ENCODE measurements at regions not wholly inside any gene's neighbourhood (a gene's known extent, or its start where the extent isn't known, plus 50 kb on each side); places are given as distances from the start of the nearest gene placed in this dataset.
A peak's percentile ranks its signal among the peaks of the same experiment; 100 is the strongest.
"Not testable (repeated sequence)": the region's sequence is repeated elsewhere in the genome, so short reads cannot be mapped to it uniquely, and the experiment has no call there.

DNA sequence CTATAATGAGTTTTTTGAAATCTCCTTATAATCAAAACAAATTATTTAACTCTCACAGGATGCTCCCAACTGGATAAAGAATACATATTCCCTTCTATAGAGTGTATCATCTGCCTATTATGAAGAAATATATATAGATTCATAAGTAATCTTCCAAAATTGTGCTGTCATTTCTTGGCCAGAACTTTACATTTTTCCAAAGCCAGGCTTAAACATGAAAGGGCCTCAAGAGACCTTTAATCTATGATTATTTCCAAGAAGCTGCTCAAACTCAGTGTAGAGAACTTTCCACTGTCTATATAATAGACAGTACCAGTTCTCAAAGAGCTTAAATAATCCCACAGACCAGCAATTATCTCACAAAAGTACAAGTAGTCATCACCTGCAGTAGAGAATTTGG lies 211.0 kb downstream of the AKAIN1 start:
- TF ChIP-seq EP300 (IDR thresholded peaks at IDR 0.05), result no peak
- TF ChIP-seq POLR2AphosphoS5 (IDR thresholded peaks at IDR 0.05), result no peak
- TF ChIP-seq, protein P1, sequence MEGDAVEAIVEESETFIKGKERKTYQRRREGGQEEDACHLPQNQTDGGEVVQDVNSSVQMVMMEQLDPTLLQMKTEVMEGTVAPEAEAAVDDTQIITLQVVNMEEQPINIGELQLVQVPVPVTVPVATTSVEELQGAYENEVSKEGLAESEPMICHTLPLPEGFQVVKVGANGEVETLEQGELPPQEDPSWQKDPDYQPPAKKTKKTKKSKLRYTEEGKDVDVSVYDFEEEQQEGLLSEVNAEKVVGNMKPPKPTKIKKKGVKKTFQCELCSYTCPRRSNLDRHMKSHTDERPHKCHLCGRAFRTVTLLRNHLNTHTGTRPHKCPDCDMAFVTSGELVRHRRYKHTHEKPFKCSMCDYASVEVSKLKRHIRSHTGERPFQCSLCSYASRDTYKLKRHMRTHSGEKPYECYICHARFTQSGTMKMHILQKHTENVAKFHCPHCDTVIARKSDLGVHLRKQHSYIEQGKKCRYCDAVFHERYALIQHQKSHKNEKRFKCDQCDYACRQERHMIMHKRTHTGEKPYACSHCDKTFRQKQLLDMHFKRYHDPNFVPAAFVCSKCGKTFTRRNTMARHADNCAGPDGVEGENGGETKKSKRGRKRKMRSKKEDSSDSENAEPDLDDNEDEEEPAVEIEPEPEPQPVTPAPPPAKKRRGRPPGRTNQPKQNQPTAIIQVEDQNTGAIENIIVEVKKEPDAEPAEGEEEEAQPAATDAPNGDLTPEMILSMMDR (IDR thresholded peaks at IDR 0.05), result no peak
- H3K27ac ChIP-seq, result no peak overlapping the region
- H3K36me3 ChIP-seq, result no peaks in the 10 kb centered on the region
- ATAC-seq, result no peak
- H3K9me3 ChIP-seq, result peaks cover 0 to 20% (median 0%) of the 10 kb centered on the region in 3 donors
- no peaks in the 10 kb centered on the region for H3K4me1 ChIP-seq
- no peaks in the 10 kb centered on the region for H3K27me3 ChIP-seq
- no peak overlapping the region for H3K4me3 ChIP-seq

GRCh38 chr18:4961121-4961909 lies 235.7 kb downstream of the AKAIN1 start:
- TF ChIP-seq POLR2AphosphoS5 (IDR thresholded peaks at IDR 0.05), result no peak
- TF ChIP-seq, protein P1 (IDR thresholded peaks at IDR 0.05), result no peak
- TF ChIP-seq POLR2A (IDR thresholded peaks at IDR 0.05), result no peak
- TF ChIP-seq EP300 (IDR thresholded peaks at IDR 0.05), result no peak
- H3K4me1 ChIP-seq, result no peaks in the 10 kb centered on the region
- no peak for ATAC-seq
- H3K4me3 ChIP-seq, result no peak overlapping the region
- no peaks in the 10 kb centered on the region for H3K36me3 ChIP-seq
- no peak overlapping the region for H3K27ac ChIP-seq
- no CpG with 5 or more reads among the region's 4 CpGs for WGBS, 2 donors (ENCODE audit: low coverage in 1 of 2)
- H3K27me3 ChIP-seq, result no peaks in the 10 kb centered on the region
- peaks cover 0 to 18% (median 0%) of the 10 kb centered on the region in 3 donors for H3K9me3 ChIP-seq

GRCh38 chr18:4960578-4960977 lies 236.5 kb downstream of the AKAIN1 start:
- Histone ChIP-seq H3K4me3 (no peak overlapping the region), H3K27ac (no peak overlapping the region), H3K27me3 (no peaks in the 10 kb centered on the region), H3K9me3 (peaks cover 0 to 15% (median 0%) of the 10 kb centered on the region in 3 donors), H3K36me3 (no peaks in the 10 kb centered on the region), H3K4me1 (no peaks in the 10 kb centered on the region)
- TF ChIP-seq, protein P1 (IDR thresholded peaks at IDR 0.05), result no peak
- TF ChIP-seq POLR2AphosphoS5 (IDR thresholded peaks at IDR 0.05), result no peak
- TF ChIP-seq POLR2A (IDR thresholded peaks at IDR 0.05), result no peak
- TF ChIP-seq EP300 (IDR thresholded peaks at IDR 0.05), result no peak
- ATAC-seq, result peak; percentile 25
- 88% methylated on average over 4 of the region's 5 CpGs; no CpG with 5 or more reads in 1 of the 2 donors for WGBS, 2 donors (ENCODE audit: low coverage in 1 of 2)

GRCh38 chr18:4931209-4931608 lies 265.8 kb downstream of the AKAIN1 start:
- H3K9me3 ChIP-seq, result peaks cover 0 to 14% (median 0%) of the 10 kb centered on the region in 3 donors
- H3K36me3 ChIP-seq, result no peaks in the 10 kb centered on the region
- no peak for TF ChIP-seq POLR2AphosphoS5 (IDR thresholded peaks at IDR 0.05)
- TF ChIP-seq, protein P1 (IDR thresholded peaks at IDR 0.05), result no peak
- TF ChIP-seq POLR2A (IDR thresholded peaks at IDR 0.05), result no peak
- no peak overlapping the region for H3K4me3 ChIP-seq
- H3K27ac ChIP-seq, result no peak overlapping the region
- 69 to 90% methylated on average over 1 of the region's 1 CpG for WGBS, 2 donors (ENCODE audit: low coverage in 1 of 2)
- no peaks in the 10 kb centered on the region for H3K27me3 ChIP-seq
- no peaks in the 10 kb centered on the region for H3K4me1 ChIP-seq
- no peak for ATAC-seq

DNA sequence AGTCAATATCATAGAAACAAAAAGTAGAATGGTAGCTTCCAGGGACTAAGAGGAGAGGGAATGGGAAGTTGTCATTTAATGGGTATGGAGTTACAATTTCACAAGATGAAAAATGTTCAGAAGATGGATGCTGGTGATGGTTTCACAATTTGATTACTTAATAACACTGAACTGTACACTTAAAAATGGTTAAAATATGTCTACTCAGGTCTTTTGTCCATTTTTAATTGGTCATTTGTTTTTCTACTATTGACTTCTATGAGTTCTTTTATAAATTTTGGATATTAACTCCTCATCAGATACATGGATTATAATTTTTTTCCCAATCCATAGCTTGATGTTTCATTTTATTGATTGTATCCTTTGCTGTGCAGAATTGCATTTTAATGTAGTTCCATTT lies 275.5 kb downstream of the AKAIN1 start:
- H3K36me3 ChIP-seq, result no peaks in the 10 kb centered on the region
- H3K27me3 ChIP-seq, result no peaks in the 10 kb centered on the region
- no peak overlapping the region for H3K27ac ChIP-seq
- no peaks in the 10 kb centered on the region for H3K4me1 ChIP-seq
- no peak overlapping the region for H3K4me3 ChIP-seq
- H3K9me3 ChIP-seq, result peaks cover 0 to 2% (median 0%) of the 10 kb centered on the region in 3 donors
- no peak for ATAC-seq
- no peak for TF ChIP-seq POLR2AphosphoS5 (IDR thresholded peaks at IDR 0.05)
- TF ChIP-seq EP300 (IDR thresholded peaks at IDR 0.05), result no peak
- no peak for TF ChIP-seq POLR2A (IDR thresholded peaks at IDR 0.05)
- TF ChIP-seq, protein P1 (IDR thresholded peaks at IDR 0.05), result no peak

- H3K4me3 ChIP-seq, ATAC-seq, H3K27ac ChIP-seq, H3K27me3 ChIP-seq, H3K36me3 ChIP-seq, H3K9me3 ChIP-seq, H3K4me1 ChIP-seq: not testable (repeated sequence)
- 77 to 100% methylated on average over 1 to 3 of the region's 7 CpGs for WGBS, 2 donors (ENCODE audit: low coverage in 1 of 2)
These were observed 279.5 kb downstream of the AKAIN1 start for GRCh38 chr18:4917509-4917908.
